ENCODE measurements at regions not wholly inside any gene's neighbourhood (a gene's known extent, or its start where the extent isn't known, plus 50 kb on each side); places are given as distances from the start of the nearest gene placed in this dataset.

DNA sequence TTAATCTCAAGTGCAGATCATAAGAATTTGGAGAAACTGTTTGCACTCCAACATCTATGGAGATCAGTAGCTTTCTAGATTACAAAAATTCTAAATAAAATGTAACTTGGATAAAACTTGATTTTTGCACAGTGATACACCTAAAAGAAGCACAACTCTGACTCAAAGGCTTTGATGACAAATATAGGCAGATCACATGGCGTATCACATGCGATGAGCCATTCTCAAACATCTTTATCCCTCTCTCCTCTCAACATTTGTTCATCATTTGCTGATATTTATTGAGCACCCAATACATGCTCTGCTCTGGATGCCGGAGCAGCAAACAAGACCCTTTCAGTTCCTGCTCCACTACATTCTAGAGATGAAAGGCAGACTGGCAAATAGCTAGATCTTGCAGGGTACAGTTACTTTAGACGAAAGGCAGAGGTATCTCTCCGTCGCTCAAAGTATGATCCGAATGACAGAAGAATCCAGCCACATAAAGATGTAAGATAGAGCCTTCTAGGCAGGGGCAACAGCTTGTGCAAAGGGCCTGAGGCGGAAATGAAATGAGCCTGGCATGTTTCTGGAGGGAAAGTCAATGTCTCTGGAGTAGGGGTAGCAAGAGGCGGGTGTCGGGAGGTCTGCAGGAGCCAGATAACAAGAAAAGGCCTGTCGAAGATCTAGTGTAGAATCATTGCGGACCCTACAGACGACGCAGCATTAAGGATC is 145.8 kb upstream of the ERRFI1 start:
- H3K4me1 ChIP-seq (ENCODE audit: control insufficient read depth, insufficient read depth, low read length): peaks cover 12% of the 10 kb centered on the region
- POLR2A ChIA-PET (ENCODE audit: unreplicated experiment): interaction anchor here (0.6 kb wide), 1 partner anchor 70 kb away, joined by 3 read pairs; no protein-coding TSS in a partner anchor
- intact Hi-C loops (cut with micrococcal nuclease) (no loop called here), dilution Hi-C loops (cut with HindIII; ENCODE audit: low sequenced_read_pairs, unreplicated experiment) (no loop called here), in situ Hi-C loops (cut with MboI; ENCODE audit: low sequenced_read_pairs) (no loop called here)
- H3K9me3 ChIP-seq (ENCODE audit: control insufficient read depth, insufficient read depth, low read length): no peaks in the 10 kb centered on the region
- WGBS, 2 experiments (ENCODE audit: extremely low coverage in 2 of 2, insufficient read length in 1 of 2): 97% methylated on average over 5 of the region's 14 CpGs; no CpG with 5 or more reads in 1 of the 2 experiments
- H3K56ac ChIP-seq (ENCODE audit: extremely low read depth, insufficient read depth, low read length): no peak overlapping the region
- H3K14ac ChIP-seq (replicated peaks; ENCODE audit: low read depth, low read length): no peak overlapping the region
- H3K79me1 ChIP-seq (ENCODE audit: low read depth in 1 of 2, low read length in 2 of 2): no peaks in the 10 kb centered on the region
- CTCF ChIA-PET: interaction anchor here (0.6 kb wide), 2 partner anchors 25 to 54 kb away, joined by 3 read pairs; no protein-coding TSS in a partner anchor
- TF ChIP-seq RAD21 (IDR thresholded peaks at IDR 0.05; ENCODE audit: low read length) (no peak), RCOR1 (IDR thresholded peaks at IDR 0.05; ENCODE audit: insufficient replicate concordance, low read length) (no peak)
- TF ChIP-seq, protein P1, sequence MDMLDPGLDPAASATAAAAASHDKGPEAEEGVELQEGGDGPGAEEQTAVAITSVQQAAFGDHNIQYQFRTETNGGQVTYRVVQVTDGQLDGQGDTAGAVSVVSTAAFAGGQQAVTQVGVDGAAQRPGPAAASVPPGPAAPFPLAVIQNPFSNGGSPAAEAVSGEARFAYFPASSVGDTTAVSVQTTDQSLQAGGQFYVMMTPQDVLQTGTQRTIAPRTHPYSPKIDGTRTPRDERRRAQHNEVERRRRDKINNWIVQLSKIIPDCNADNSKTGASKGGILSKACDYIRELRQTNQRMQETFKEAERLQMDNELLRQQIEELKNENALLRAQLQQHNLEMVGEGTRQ (IDR thresholded peaks at IDR 0.05; ENCODE audit: low read depth, low read length): peak; percentile 89
- TF ChIP-seq, protein P2, sequence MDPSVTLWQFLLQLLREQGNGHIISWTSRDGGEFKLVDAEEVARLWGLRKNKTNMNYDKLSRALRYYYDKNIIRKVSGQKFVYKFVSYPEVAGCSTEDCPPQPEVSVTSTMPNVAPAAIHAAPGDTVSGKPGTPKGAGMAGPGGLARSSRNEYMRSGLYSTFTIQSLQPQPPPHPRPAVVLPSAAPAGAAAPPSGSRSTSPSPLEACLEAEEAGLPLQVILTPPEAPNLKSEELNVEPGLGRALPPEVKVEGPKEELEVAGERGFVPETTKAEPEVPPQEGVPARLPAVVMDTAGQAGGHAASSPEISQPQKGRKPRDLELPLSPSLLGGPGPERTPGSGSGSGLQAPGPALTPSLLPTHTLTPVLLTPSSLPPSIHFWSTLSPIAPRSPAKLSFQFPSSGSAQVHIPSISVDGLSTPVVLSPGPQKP (IDR thresholded peaks at IDR 0.05; ENCODE audit: borderline replicate concordance, low read depth, low read length): no peak
- ATAC-seq (ENCODE audit: low read depth) (no peak), DNase-seq (peak; percentile 64)
- no peak overlapping the region for H4K5ac ChIP-seq (ENCODE audit: low read depth, low read length)
- H3K4me3 ChIP-seq (ENCODE audit: insufficient read depth, low read depth, low read length): no peak overlapping the region
- H3K9ac ChIP-seq (ENCODE audit: low read depth, low read length): no peak overlapping the region
- no peak overlapping the region for H3K27ac ChIP-seq (ENCODE audit: insufficient read depth, low read length)
- H3K4me2 ChIP-seq (ENCODE audit: low read depth, low read length): no peak overlapping the region
- H4K20me1 ChIP-seq (ENCODE audit: insufficient read depth, low read length): no peaks in the 10 kb centered on the region
- H3K23ac ChIP-seq (ENCODE audit: low read depth, low read length): no peak overlapping the region
- H4K8ac ChIP-seq (ENCODE audit: low read depth in 2 of 2, low read length in 2 of 2): no peak overlapping the region
- H2BK15ac ChIP-seq (ENCODE audit: low read depth, low read length): no peak overlapping the region
- no peak overlapping the region for H2AFZ ChIP-seq (replicated peaks; ENCODE audit: low read length, poor library complexity)
- no peaks in the 10 kb centered on the region for H3K27me3 ChIP-seq (ENCODE audit: control insufficient read depth, insufficient read depth, low read length)
- peak overlapping the region; percentile 33; the same call in 1 of the 2 replicates for H2BK20ac ChIP-seq (ENCODE audit: low read depth, low read length)
- no peak overlapping the region for H2AK9ac ChIP-seq (replicated peaks; ENCODE audit: low read depth, low read length, poor library complexity)
- H2BK120ac ChIP-seq (ENCODE audit: low read depth, low read length): peak overlapping the region; percentile 66; the same call in 1 of the 2 replicates
- 0 out of 2 replicates have a peak overlapping the region, but pooled peaks have one; percentile 1 for H4K91ac ChIP-seq (ENCODE audit: insufficient read depth, low read depth, low read length)
- H3K18ac ChIP-seq (ENCODE audit: low read depth, low read length): no peak overlapping the region
- H2BK5ac ChIP-seq (ENCODE audit: low read depth, low read length, poor library complexity, severe bottlenecking): no peak overlapping the region
- no peak overlapping the region for H2AK5ac ChIP-seq (ENCODE audit: low read depth, low read length)
- peaks cover 19% of the 10 kb centered on the region for H3K9me1 ChIP-seq (ENCODE audit: insufficient read depth, low read length)
- H3K36me3 ChIP-seq (ENCODE audit: control insufficient read depth, insufficient read depth, low read length): no peaks in the 10 kb centered on the region
- H3K4ac ChIP-seq (ENCODE audit: low read depth, low read length): 0 out of 2 replicates have a peak overlapping the region, but pooled peaks have one; percentile 13
- no TSS peak for BruUV-seq (replicated peaks)
